HL-60 (cell line): ENCODE measurements at regions not wholly inside any gene's neighbourhood (a gene's known extent, or its start where the extent isn't known, plus 50 kb on each side); places are given as distances from the start of the nearest gene placed in this dataset.

Experiments
- DNase-seq, 2 experiments: peaks; one replicate each; pipeline ENCODE4 v3.0.0-alpha.2; 2010 to 2020; ENCODE audit warnings: low read depth in 1 of 2, low spot score in 1 of 2
- H3K27ac ChIP-seq: fragments of 250-450 bp; sonication (Bioruptor Pico); replicated peaks from 2 replicates; pipeline ENCODE4 v1.5.1; 2020; ENCODE audit warnings: mild to moderate bottlenecking, moderate library complexity
- H3K27me3 ChIP-seq: fragments of 250-450 bp; sonication (Bioruptor Pico); 2 replicates; pipeline ENCODE4 v1.5.1; 2021; ENCODE audit warnings: mild to moderate bottlenecking, moderate library complexity; ENCODE audit not compliant: insufficient read depth, poor library complexity, severe bottlenecking
- H3K4me3 ChIP-seq: replicated peaks from 2 replicates; pipeline ENCODE4 v1.5.1; 2011; ENCODE audit warnings: mild to moderate bottlenecking, control low read depth, low read length; ENCODE audit not compliant: insufficient read depth
- GABPA ChIP-seq: IDR thresholded peaks from 2 replicates; pipeline ENCODE4 v1.6.1; 2012; ENCODE audit warnings: low read depth
- POLR2AphosphoS5 ChIP-seq: IDR thresholded peaks from 2 replicates; pipeline ENCODE4 v1.6.1; 2012; ENCODE audit warnings: low read depth
- SPI1 ChIP-seq: IDR thresholded peaks from 2 replicates; pipeline ENCODE4 v1.6.1; 2012; ENCODE audit warnings: low read depth, mild to moderate bottlenecking, borderline replicate concordance
- TF ChIP-seq, protein P1 (sequence below): IDR thresholded peaks from 2 replicates; pipeline ENCODE4 v1.6.1; 2012; ENCODE audit warnings: low read depth; ENCODE audit not compliant: insufficient replicate concordance
- TF ChIP-seq, protein P2 (sequence below): IDR thresholded peaks from one replicate; pipeline ENCODE4 v1.5.1; 2011; ENCODE audit warnings: low read length, control low read depth, inconsistent platforms; ENCODE audit not compliant: insufficient read depth

DNA sequence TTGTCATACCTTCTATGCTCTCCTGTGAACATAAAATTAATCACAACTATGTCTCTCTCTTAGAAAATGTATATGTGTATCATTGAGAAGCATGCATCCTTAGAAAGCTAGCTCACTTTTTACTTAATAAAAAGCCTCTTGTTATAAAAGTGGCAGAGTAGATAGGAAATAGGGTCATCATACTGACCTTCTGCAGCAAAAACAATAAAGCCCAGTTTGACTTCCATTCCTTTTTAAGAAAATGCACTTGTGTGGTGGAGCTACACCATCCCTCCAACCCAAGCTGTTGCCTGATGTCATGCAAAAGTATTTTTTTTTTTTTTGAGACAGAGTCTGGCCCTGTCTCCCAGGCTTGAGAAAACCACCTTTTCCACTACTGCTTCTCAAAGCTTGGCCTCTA is 393.3 kb downstream of the LIG4 start:
- Histone ChIP-seq H3K27me3 (no peaks in the 10 kb centered on the region), H3K4me3 (no peak overlapping the region), H3K27ac (no peak overlapping the region)
- TF ChIP-seq, protein P1, sequence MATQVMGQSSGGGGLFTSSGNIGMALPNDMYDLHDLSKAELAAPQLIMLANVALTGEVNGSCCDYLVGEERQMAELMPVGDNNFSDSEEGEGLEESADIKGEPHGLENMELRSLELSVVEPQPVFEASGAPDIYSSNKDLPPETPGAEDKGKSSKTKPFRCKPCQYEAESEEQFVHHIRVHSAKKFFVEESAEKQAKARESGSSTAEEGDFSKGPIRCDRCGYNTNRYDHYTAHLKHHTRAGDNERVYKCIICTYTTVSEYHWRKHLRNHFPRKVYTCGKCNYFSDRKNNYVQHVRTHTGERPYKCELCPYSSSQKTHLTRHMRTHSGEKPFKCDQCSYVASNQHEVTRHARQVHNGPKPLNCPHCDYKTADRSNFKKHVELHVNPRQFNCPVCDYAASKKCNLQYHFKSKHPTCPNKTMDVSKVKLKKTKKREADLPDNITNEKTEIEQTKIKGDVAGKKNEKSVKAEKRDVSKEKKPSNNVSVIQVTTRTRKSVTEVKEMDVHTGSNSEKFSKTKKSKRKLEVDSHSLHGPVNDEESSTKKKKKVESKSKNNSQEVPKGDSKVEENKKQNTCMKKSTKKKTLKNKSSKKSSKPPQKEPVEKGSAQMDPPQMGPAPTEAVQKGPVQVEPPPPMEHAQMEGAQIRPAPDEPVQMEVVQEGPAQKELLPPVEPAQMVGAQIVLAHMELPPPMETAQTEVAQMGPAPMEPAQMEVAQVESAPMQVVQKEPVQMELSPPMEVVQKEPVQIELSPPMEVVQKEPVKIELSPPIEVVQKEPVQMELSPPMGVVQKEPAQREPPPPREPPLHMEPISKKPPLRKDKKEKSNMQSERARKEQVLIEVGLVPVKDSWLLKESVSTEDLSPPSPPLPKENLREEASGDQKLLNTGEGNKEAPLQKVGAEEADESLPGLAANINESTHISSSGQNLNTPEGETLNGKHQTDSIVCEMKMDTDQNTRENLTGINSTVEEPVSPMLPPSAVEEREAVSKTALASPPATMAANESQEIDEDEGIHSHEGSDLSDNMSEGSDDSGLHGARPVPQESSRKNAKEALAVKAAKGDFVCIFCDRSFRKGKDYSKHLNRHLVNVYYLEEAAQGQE = no peak
- TF ChIP-seq, protein P2, sequence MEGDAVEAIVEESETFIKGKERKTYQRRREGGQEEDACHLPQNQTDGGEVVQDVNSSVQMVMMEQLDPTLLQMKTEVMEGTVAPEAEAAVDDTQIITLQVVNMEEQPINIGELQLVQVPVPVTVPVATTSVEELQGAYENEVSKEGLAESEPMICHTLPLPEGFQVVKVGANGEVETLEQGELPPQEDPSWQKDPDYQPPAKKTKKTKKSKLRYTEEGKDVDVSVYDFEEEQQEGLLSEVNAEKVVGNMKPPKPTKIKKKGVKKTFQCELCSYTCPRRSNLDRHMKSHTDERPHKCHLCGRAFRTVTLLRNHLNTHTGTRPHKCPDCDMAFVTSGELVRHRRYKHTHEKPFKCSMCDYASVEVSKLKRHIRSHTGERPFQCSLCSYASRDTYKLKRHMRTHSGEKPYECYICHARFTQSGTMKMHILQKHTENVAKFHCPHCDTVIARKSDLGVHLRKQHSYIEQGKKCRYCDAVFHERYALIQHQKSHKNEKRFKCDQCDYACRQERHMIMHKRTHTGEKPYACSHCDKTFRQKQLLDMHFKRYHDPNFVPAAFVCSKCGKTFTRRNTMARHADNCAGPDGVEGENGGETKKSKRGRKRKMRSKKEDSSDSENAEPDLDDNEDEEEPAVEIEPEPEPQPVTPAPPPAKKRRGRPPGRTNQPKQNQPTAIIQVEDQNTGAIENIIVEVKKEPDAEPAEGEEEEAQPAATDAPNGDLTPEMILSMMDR = no peak
- no peak for TF ChIP-seq POLR2AphosphoS5
- no peak for TF ChIP-seq GABPA
- TF ChIP-seq SPI1 = no peak
- no peak for DNase-seq

DNA sequence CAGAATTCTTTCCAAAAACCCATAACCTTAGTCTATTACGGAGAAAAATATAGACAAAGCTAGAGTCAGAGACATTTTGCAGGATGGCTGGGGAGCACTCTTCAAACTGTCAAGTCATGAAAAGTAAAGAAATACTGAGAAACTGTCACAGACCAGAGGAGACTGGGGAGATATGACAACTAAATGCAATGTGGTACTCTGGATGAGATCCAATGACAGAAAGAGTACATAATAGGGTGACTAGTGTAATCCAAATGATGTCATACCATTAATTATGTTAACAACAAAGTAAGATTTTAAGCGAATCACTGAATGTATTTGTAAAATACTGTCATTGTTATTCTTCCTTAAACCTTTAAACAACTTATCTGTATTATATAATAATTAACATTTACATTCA is 393.8 kb downstream of the LIG4 start:
- H3K27ac ChIP-seq = no peak overlapping the region
- no peak overlapping the region for H3K4me3 ChIP-seq
- no peak for DNase-seq
- H3K27me3 ChIP-seq = no peaks in the 10 kb centered on the region
- TF ChIP-seq GABPA (no peak), SPI1 (no peak), POLR2AphosphoS5 (no peak)
- TF ChIP-seq, protein P1 = no peak
- TF ChIP-seq, protein P2 = no peak

DNA sequence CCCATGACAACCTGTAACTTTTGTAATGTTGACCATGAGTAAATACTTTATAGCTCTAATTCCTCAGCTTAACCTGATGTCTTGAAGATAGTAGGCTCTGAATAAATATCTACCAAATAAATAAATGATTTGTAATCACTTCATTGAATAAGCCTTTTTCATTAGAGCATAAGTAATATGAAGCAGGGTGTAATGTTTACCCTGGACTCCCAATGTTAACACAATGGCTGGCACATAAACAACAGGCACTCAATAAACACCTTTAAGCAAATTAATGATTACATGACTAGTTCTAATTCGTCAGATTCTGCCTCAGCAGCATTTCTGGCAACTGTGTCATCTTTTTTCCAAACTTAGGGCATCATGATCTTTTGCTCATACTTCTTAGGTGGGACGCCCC is 396.3 kb downstream of the LIG4 start:
- DNase-seq = no peak
- no peak overlapping the region for H3K27ac ChIP-seq
- no peaks in the 10 kb centered on the region for H3K27me3 ChIP-seq
- H3K4me3 ChIP-seq = no peak overlapping the region
- TF ChIP-seq GABPA (no peak), POLR2AphosphoS5 (no peak), SPI1 (no peak)
- TF ChIP-seq, protein P1 = no peak
- TF ChIP-seq, protein P2 = no peak
